Thyroid gland (tissue), 4 donors: ENCODE measurements at regions not wholly inside any gene's neighbourhood (a gene's known extent, or its start where the extent isn't known, plus 50 kb on each side); places are given as distances from the start of the nearest gene placed in this dataset.

Source experiments
- DNase-seq, 2 donors: peaks; one replicate each; pipeline ENCODE4 v3.0.0-alpha.2; 2019
- H3K27ac ChIP-seq, 3 donors: fragments of 200-600 bp; sonication (generic); 1 replicate in 2 of 3; 2 replicates in 1 of 3; pipeline ENCODE4 v1.5.1; 2016 to 2019; ENCODE audit warnings: mild to moderate bottlenecking in 1 of 3, moderate library complexity in 1 of 3
- H3K27me3 ChIP-seq: fragments of 200-600 bp; sonication (generic); one replicate; pipeline ENCODE4 v1.5.1; 2019
- H3K36me3 ChIP-seq, 2 donors: fragments of 200-600 bp; sonication (generic); one replicate each; pipeline ENCODE4 v1.5.1; 2016 to 2019
- H3K4me1 ChIP-seq, 2 donors: fragments of 200-600 bp; sonication (generic); one replicate each; pipeline ENCODE4 v1.5.1; 2017 to 2019
- H3K4me3 ChIP-seq, 3 donors: fragments of 200-600 bp; sonication (generic); replicated peaks in 1 of 3; 1 replicate in 2 of 3; 2 replicates in 1 of 3; pipeline ENCODE4 v1.5.1; 2016; ENCODE audit warnings: mild to moderate bottlenecking in 1 of 3
- H3K9me3 ChIP-seq: fragments of 200-600 bp; sonication (generic); one replicate; pipeline ENCODE4 v1.5.1; 2017
- CTCF ChIP-seq, 6 experiments: fragments of 200-600 bp in 3 of 6; fragments of 450-650 bp in 3 of 6; sonication (generic) in 3 of 6; IDR thresholded peaks; one replicate each; pipeline ENCODE4 v1.5.1; 2016 to 2019; ENCODE audit warnings: antibody characterized with exemption in 6 of 6, mild to moderate bottlenecking in 2 of 6, inconsistent platforms in 1 of 6, moderate library complexity in 1 of 6
- POLR2A ChIP-seq, 2 donors: fragments of 450-650 bp; IDR thresholded peaks; one replicate each; pipeline ENCODE4 v1.6.1; 2017; ENCODE audit warnings: antibody characterized with exemption in 2 of 2, mild to moderate bottlenecking in 2 of 2, moderate library complexity in 1 of 2
- WGBS, 2 donors: methylation state at CpG; one replicate each; pipeline ENCODE4 v1.1.5; 2017; 5-methylcytosine and 5-hydroxymethylcytosine counted together
- intact Hi-C: fragments of 100-400 bp; cut with DNase I; formaldehyde crosslinking; loops from one replicate; pipeline ENCODE4 v1.15.1; 2023

DNA sequence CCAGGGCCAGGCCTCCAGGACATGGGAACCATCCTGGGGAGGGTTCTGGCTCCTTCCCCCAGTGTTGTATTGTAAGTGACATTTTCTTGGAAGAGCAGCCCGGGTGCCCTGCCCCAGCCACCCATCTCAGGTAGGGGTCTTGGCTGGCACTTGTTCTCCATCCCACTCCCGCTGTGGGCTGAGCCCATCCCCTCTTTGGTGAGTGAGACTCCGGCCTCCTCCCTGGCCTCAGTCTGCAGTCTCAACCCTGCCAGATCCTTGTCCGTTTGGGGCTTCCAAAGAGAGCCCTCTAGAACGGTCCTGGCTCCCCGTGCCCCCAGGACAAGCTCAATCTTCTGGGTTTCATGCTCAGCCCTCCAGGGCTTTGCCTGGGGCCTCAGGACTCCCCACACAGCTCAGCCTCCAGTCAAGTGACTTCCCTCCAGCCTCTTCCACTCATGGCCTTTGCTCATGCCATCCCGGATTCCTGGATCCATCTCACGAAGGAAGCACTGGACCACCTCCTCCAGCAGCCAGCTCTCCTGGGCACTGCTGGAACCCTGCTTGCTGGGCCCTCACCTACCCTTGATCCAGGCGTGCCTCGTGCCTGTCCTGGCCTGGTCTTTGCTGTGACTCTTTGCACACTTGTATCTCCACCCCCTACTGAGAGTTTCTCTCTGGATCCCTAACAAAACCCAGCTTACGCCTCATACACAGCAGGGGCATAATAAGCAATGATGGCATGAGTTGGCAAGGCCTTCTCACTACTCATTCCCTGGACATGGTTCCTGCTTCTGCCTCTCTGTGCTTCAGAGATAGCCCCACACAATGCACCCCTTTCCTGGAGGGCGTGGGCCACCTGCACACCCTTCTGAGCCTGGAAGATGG, 297.4 kb upstream of the RTL1 start:
- intact Hi-C loops = no loop called here
- Histone ChIP-seq H3K27me3 (no peaks in the 10 kb centered on the region), H3K9me3 (no peaks in the 10 kb centered on the region), H3K4me3 (no peak overlapping the region), H3K27ac (no peak overlapping the region), H3K4me1 (no peaks in the 10 kb centered on the region), H3K36me3 (no peaks in the 10 kb centered on the region)
- WGBS, 2 donors = 93 to 95% methylated on average over 12 of the region's 12 CpGs
- TF ChIP-seq POLR2A (IDR thresholded peaks at IDR 0.05) (no peak), CTCF (IDR thresholded peaks at IDR 0.05) (no peak)
- no peak for DNase-seq

DNA sequence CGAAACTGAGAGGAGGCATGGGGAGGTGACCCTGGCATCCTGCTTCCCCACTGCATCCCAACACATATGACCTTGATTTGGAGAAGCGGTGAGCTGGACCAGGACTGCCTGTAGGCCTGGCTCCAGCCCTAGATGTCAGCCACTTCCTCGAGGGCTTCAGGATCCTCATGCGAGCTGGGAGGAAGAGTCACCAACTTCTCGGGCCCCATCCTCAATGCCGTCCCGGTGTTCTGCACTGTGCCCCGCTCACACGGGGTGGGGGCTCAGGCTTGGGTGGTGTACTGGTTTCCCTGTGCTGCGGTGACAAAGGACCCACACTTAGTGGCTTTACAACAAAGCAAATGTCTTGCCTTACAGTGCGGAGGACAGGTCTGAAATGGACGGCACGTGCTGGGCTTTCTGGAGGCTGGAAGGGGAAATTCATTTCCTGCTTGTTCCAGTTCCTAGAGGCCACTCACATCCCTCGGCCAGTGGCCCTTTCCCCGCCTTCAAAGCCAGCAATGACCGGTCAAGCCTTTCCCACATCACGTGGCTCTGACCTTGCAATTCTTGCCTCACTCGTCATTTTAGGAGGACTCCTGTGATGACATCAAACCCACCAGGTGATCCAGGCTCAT, 298.1 kb upstream of the RTL1 start:
- Histone ChIP-seq H3K27me3 (no peaks in the 10 kb centered on the region), H3K4me3 (no peak overlapping the region), H3K36me3 (no peaks in the 10 kb centered on the region), H3K27ac (no peak overlapping the region), H3K4me1 (no peaks in the 10 kb centered on the region), H3K9me3 (no peaks in the 10 kb centered on the region)
- WGBS, 2 donors = 85 to 90% methylated on average over 12 to 16 of the region's 18 CpGs
- DNase-seq = no peak
- intact Hi-C loops = no loop called here
- TF ChIP-seq CTCF (IDR thresholded peaks at IDR 0.05) = no peak
- TF ChIP-seq POLR2A (IDR thresholded peaks at IDR 0.05) = no peak

GRCh38 chr14:101202627-101203404, 299.3 kb upstream of the RTL1 start:
- WGBS, 2 donors = 90 to 92% methylated on average over 22 to 25 of the region's 25 CpGs
- no peaks in the 10 kb centered on the region for H3K36me3 ChIP-seq
- no peak for DNase-seq

GRCh38 chr14:101206556-101206955, 303.0 kb upstream of the RTL1 start:
- no peak for TF ChIP-seq POLR2A (IDR thresholded peaks at IDR 0.05)
- no peak for TF ChIP-seq CTCF (IDR thresholded peaks at IDR 0.05)
- Histone ChIP-seq H3K9me3 (no peaks in the 10 kb centered on the region), H3K27me3 (no peaks in the 10 kb centered on the region), H3K36me3 (no peaks in the 10 kb centered on the region), H3K4me1 (no peaks in the 10 kb centered on the region), H3K27ac (no peak overlapping the region), H3K4me3 (no peak overlapping the region)
- DNase-seq = no peak
- 76 to 84% methylated on average over 3 of the region's 3 CpGs for WGBS, 2 donors
- intact Hi-C loops = no loop called here

More at GRCh38 chr14:101202627-101203404, 299.3 kb upstream of the RTL1 start:
- Histone ChIP-seq H3K27me3 (no peaks in the 10 kb centered on the region), H3K4me1 (no peaks in the 10 kb centered on the region), H3K9me3 (no peaks in the 10 kb centered on the region), H3K27ac (no peak overlapping the region), H3K4me3 (no peak overlapping the region)
- intact Hi-C loops = no loop called here
- TF ChIP-seq CTCF (IDR thresholded peaks at IDR 0.05) (no peak), POLR2A (IDR thresholded peaks at IDR 0.05) (no peak)
